OCI-LY7 (cell line): ENCODE measurements at regions not wholly inside any gene's neighbourhood (a gene's known extent, or its start where the extent isn't known, plus 50 kb on each side); places are given as distances from the start of the nearest gene placed in this dataset.

Experiments used
- BruUV-seq: library from RNA; stranded (reverse); fragments of 400-500 nt; replicated peaks from 2 replicates; lab custom pipeline; 2021; lab: Mats Ljungman, UMichigan
- CTCF ChIA-PET: fragments of 300-600 bp; sonication (Branson Sonifier 250); formaldehyde crosslinking; loops from one replicate; lab custom pipeline; 2022; ENCODE audit warnings: antibody characterized with exemption; ENCODE audit not compliant: unreplicated experiment; lab: Charles Lee
- POLR2A ChIA-PET: fragments of 300-600 bp; sonication (Branson Sonifier 250); formaldehyde crosslinking; loops from one replicate; lab custom pipeline; 2022; ENCODE audit warnings: antibody characterized with exemption; lab: Charles Lee
- DNase-seq: peaks from one replicate; pipeline ENCODE4 v3.0.0-alpha.2; 2015; ENCODE audit warnings: low spot score
- H2AFZ ChIP-seq: fragments of 200-600 bp; sonication (generic), shearing (Covaris generic); 2 replicates; pipeline ENCODE4 v1.6.1; 2014; ENCODE audit warnings: mild to moderate bottlenecking, antibody characterized with exemption, low read length, moderate library complexity
- H3K27ac ChIP-seq: fragments of 200-600 bp; sonication (generic); 2 replicates; pipeline ENCODE4 v1.5.1; 2014; ENCODE audit warnings: mixed run types, low read depth, mild to moderate bottlenecking, moderate library complexity, low read length, inconsistent platforms; ENCODE audit not compliant: poor library complexity, severe bottlenecking
- H3K36me3 ChIP-seq: fragments of 200-600 bp; sonication (generic); 2 replicates; pipeline ENCODE4 v1.6.1; 2014; ENCODE audit warnings: mild to moderate bottlenecking, antibody characterized with exemption, low read length, moderate library complexity, mixed read lengths; ENCODE audit not compliant: insufficient read depth
- H3K4me1 ChIP-seq: fragments of 200-600 bp; sonication (generic); 2 replicates; pipeline ENCODE4 v1.5.1; 2014; ENCODE audit warnings: mild to moderate bottlenecking, low read length; ENCODE audit not compliant: insufficient read depth, poor library complexity, severe bottlenecking
- H3K4me2 ChIP-seq: fragments of 200-600 bp; sonication (generic); 2 replicates; pipeline ENCODE4 v1.6.1; 2014; ENCODE audit warnings: mild to moderate bottlenecking, low read length
- H3K4me3 ChIP-seq: fragments of 200-600 bp; sonication (generic); 2 replicates; pipeline ENCODE4 v1.5.1; 2014; ENCODE audit warnings: mild to moderate bottlenecking, low read depth, low read length; ENCODE audit not compliant: poor library complexity, severe bottlenecking
- H3K79me2 ChIP-seq: fragments of 200-600 bp; sonication (generic); 2 replicates; pipeline ENCODE4 v1.6.1; 2016; ENCODE audit warnings: low read depth, mild to moderate bottlenecking, low read length, moderate library complexity, mixed read lengths; ENCODE audit not compliant: insufficient read depth
- H3K9me2 ChIP-seq: fragments of 200-600 bp; sonication (generic); 2 replicates; pipeline ENCODE4 v1.6.1; 2016; ENCODE audit warnings: mild to moderate bottlenecking, low read length, mixed read lengths; ENCODE audit not compliant: insufficient read depth
- H3K9me3 ChIP-seq: fragments of 200-600 bp; sonication (generic); 2 replicates; pipeline ENCODE4 v1.6.1; 2014; ENCODE audit warnings: mild to moderate bottlenecking, mixed run types, low read length, mixed read lengths
- H4K20me1 ChIP-seq: fragments of 200-600 bp; sonication (generic); 2 replicates; pipeline ENCODE4 v1.6.1; 2014; ENCODE audit warnings: mild to moderate bottlenecking, antibody characterized with exemption, low read length, moderate library complexity, mixed read lengths; ENCODE audit not compliant: insufficient read depth
- CTCF ChIP-seq: fragments of 200-600 bp; sonication (generic); conservative IDR thresholded peaks from 2 replicates; pipeline ENCODE4 v1.5.1; 2014; ENCODE audit warnings: mild to moderate bottlenecking, antibody characterized with exemption, low read length, moderate library complexity, mixed read lengths
- EZH2phosphoT487 ChIP-seq: fragments of 200-600 bp; sonication (generic); IDR thresholded peaks from 2 replicates; pipeline ENCODE4 v1.6.1; 2018; ENCODE audit warnings: low read depth, borderline replicate concordance, mild to moderate bottlenecking, mixed run types, antibody characterized with exemption, low read length, moderate library complexity, mixed read lengths
- intact Hi-C: fragments of 100-400 bp; cut with micrococcal nuclease; formaldehyde crosslinking; loops from one replicate; pipeline ENCODE4 v1.10.0; 2022; ENCODE audit not compliant: unreplicated experiment

- no TSS peak for BruUV-seq
- H3K36me3 ChIP-seq, result no peaks in the 10 kb centered on the region
- TF ChIP-seq EZH2phosphoT487 (no peak), CTCF (no peak)
- no peak overlapping the region for H3K27ac ChIP-seq
- H3K9me2 ChIP-seq, result no peaks in the 10 kb centered on the region
- CTCF ChIA-PET, result no interaction called here
- no peak overlapping the region for H3K4me3 ChIP-seq
- no peaks in the 10 kb centered on the region for H3K79me2 ChIP-seq
- H3K4me2 ChIP-seq, result no peak overlapping the region
- H3K4me1 ChIP-seq, result no peaks in the 10 kb centered on the region
- intact Hi-C loops, result no loop called here
- H2AFZ ChIP-seq, result no peak overlapping the region
- POLR2A ChIA-PET, result no interaction called here
- DNase-seq, result no peak
- no peaks in the 10 kb centered on the region for H3K9me3 ChIP-seq
- no peaks in the 10 kb centered on the region for H4K20me1 ChIP-seq
Observed at GRCh38 chr22:49413551-49413950, 414.1 kb downstream of the BRD1 start.

GRCh38 chr22:49413146-49413545, 414.5 kb downstream of the BRD1 start:
- H3K4me2 ChIP-seq, result no peak overlapping the region
- no peak overlapping the region for H3K4me3 ChIP-seq
- no peak for DNase-seq
- POLR2A ChIA-PET, result no interaction called here
- no peaks in the 10 kb centered on the region for H3K9me2 ChIP-seq
- no peak overlapping the region for H3K27ac ChIP-seq
- CTCF ChIA-PET, result no interaction called here
- no TSS peak for BruUV-seq
- H3K36me3 ChIP-seq, result no peaks in the 10 kb centered on the region
- no peak overlapping the region for H2AFZ ChIP-seq
- no peaks in the 10 kb centered on the region for H4K20me1 ChIP-seq
- H3K9me3 ChIP-seq, result no peaks in the 10 kb centered on the region
- intact Hi-C loops, result no loop called here
- peaks cover 1% of the 10 kb centered on the region for H3K4me1 ChIP-seq
- TF ChIP-seq CTCF (no peak), EZH2phosphoT487 (no peak)
- no peaks in the 10 kb centered on the region for H3K79me2 ChIP-seq

- Histone ChIP-seq H3K4me1 (peaks cover 5% of the 10 kb centered on the region), H4K20me1 (no peaks in the 10 kb centered on the region), H3K4me3 (no peak overlapping the region), H3K36me3 (no peaks in the 10 kb centered on the region), H3K4me2 (no peak overlapping the region), H3K9me2 (no peaks in the 10 kb centered on the region), H3K9me3 (no peaks in the 10 kb centered on the region), H2AFZ (no peak overlapping the region), H3K27ac (no peak overlapping the region), H3K79me2 (no peaks in the 10 kb centered on the region)
- POLR2A ChIA-PET, result no interaction called here
- TF ChIP-seq EZH2phosphoT487 (no peak), CTCF (no peak)
- DNase-seq, result no peak
- intact Hi-C loops, result no loop called here
- CTCF ChIA-PET, result no interaction called here
- BruUV-seq, result no TSS peak
Observed at GRCh38 chr22:49412236-49412635, 415.4 kb downstream of the BRD1 start.
